Suprapubic skin (tissue), 3 donors: ENCODE measurements at regions not wholly inside any gene's neighbourhood (a gene's known extent, or its start where the extent isn't known, plus 50 kb on each side); places are given as distances from the start of the nearest gene placed in this dataset.

ENCODE experiments used
- CTCF ChIP-seq, 2 donors: fragments of 200-600 bp in 1 of 2; fragments of 450-650 bp in 1 of 2; sonication (generic) in 1 of 2; IDR thresholded peaks; one replicate each; pipeline ENCODE4 v1.5.1; 2016 to 2019; ENCODE audit warnings: antibody characterized with exemption in 2 of 2, mild to moderate bottlenecking in 1 of 2, moderate library complexity in 1 of 2
- EP300 ChIP-seq: sonication (generic); formaldehyde crosslinking; IDR thresholded peaks from one replicate; pipeline ENCODE4 v1.6.1; 2017; ENCODE audit warnings: antibody characterized with exemption
- POLR2A ChIP-seq, 2 donors: fragments of 450-650 bp; IDR thresholded peaks; one replicate each; pipeline ENCODE4 v1.6.1; 2017; ENCODE audit warnings: antibody characterized with exemption in 2 of 2, mild to moderate bottlenecking in 2 of 2, moderate library complexity in 2 of 2

GRCh38 chr6:1250489-1251197 is 61.3 kb upstream of the FOXQ1 start:
- TF ChIP-seq EP300 (no peak), POLR2A (IDR thresholded peaks at IDR 0.05) (no peak), CTCF (IDR thresholded peaks at IDR 0.05) (no peak)
